ENCODE measurements at regions not wholly inside any gene's neighbourhood (a gene's known extent, or its start where the extent isn't known, plus 50 kb on each side); places are given as distances from the start of the nearest gene placed in this dataset.

- no peak for TF ChIP-seq CTCF (IDR thresholded peaks at IDR 0.05)
- TF ChIP-seq EP300 (IDR thresholded peaks at IDR 0.05) = no peak
- TF ChIP-seq POLR2A (IDR thresholded peaks at IDR 0.05) = no peak
- no peak for TF ChIP-seq POLR2AphosphoS5 (IDR thresholded peaks at IDR 0.05)
These were observed 113.0 kb upstream of the EDNRA start for GRCh38 chr4:147367891-147368290.
